ENCODE measurements at regions not wholly inside any gene's neighbourhood (a gene's known extent, or its start where the extent isn't known, plus 50 kb on each side); places are given as distances from the start of the nearest gene placed in this dataset.

DNA sequence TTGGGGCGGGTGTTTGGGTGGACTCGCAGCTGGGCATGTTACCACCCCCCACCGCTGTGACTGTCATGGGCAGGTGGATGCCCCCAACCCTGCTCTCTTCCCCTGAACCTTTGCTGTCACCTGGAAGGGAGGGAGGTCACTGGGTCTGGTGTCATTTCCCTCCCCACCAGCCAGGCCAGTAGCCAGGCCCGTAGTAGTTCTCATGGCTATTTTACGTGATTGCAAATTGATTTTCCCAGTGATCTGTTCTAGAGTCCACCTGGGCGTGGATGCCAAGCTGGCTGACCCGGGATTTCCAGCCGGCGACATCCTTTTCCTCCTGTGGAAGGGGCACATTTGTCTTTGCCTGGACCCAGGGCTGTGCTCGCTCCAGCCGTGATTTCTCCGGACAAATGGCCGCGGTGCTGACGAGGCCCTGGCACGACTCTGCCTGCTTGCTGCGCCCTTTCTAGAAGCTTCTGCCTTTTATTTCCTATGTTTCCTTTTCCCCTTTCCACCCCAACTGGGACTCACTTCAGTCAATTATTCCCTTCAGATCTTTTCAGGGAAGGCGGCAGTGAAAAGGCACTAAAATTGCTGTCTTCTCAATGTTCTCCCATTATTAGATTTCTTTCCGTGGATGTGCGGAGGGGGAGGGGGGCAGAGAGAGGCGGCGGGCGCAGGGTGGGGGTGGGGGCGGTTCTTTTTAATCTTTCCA is 226.9 kb upstream of the CIBAR2 start:
- H3K4me3 ChIP-seq (ENCODE audit: low read depth in 1 of 5, low read length in 5 of 5), result no peak overlapping the region

DNA sequence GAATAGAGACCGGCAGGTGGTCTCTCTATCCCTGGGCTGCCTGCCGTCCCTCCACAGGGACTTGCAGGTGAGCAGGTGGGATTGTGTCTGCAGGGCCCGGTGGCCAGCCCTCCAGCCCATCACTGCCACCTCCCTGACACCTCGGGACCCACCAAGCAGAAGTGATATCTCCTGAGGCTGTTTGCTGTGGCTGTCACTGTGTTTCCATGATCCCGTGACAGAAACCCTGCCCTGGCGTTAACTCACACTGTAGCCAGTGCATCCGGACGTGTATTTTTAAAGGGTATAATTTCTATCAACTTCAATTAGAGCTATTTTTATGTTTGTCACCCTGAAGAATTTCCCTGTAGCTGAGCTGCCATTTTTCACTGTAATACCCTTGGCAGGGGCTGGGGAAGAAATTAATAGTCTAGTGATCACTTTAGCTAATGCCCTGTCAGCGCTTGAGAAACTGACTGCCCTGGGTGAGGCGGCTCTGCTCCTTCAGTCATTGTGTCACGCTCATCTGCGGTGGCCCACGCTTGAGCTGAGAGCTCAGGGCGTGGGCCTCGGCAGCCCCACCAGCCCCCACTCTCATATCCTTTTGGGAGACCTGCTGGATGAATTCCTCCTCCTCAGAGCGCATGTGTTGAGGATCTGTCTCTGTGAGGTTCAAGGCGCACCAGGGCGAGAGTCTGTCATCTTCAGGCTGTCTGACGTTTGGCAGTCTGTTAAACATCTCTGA is 229.9 kb upstream of the CIBAR2 start:
- no peaks in the 10 kb centered on the region for H3K36me3 ChIP-seq (ENCODE audit: control insufficient read depth in 5 of 5, insufficient read depth in 5 of 5, low read length in 5 of 5)
- no peak overlapping the region for H3K4me3 ChIP-seq (ENCODE audit: low read depth in 1 of 5, low read length in 5 of 5)
- no peak overlapping the region for H3K27ac ChIP-seq (ENCODE audit: low read depth, low read length)
- H3K27me3 ChIP-seq (ENCODE audit: control insufficient read depth in 5 of 5, insufficient read depth in 4 of 5, low read length in 5 of 5), result no peaks in the 10 kb centered on the region
- no peaks in the 10 kb centered on the region for H3K9me3 ChIP-seq (ENCODE audit: control insufficient read depth in 5 of 5, low read length in 5 of 5)
- no peaks in the 10 kb centered on the region for H3K4me1 ChIP-seq (ENCODE audit: control insufficient read depth in 5 of 5, insufficient read depth in 5 of 5, low read length in 5 of 5)
- H3K9ac ChIP-seq (ENCODE audit: low read length in 5 of 5), result no peak overlapping the region

More for the DNA sequence above, 226.9 kb upstream of the CIBAR2 start:
- Histone ChIP-seq H3K27me3 (ENCODE audit: control insufficient read depth in 5 of 5, insufficient read depth in 4 of 5, low read length in 5 of 5) (no peaks in the 10 kb centered on the region), H3K9me3 (ENCODE audit: control insufficient read depth in 5 of 5, low read length in 5 of 5) (no peaks in the 10 kb centered on the region), H3K27ac (ENCODE audit: low read depth, low read length) (no peak overlapping the region), H3K4me1 (ENCODE audit: control insufficient read depth in 5 of 5, insufficient read depth in 5 of 5, low read length in 5 of 5) (peaks cover 0 to 2% (median 0%) of the 10 kb centered on the region in 5 donors), H3K36me3 (ENCODE audit: control insufficient read depth in 5 of 5, insufficient read depth in 5 of 5, low read length in 5 of 5) (peaks cover 0 to 4% (median 0%) of the 10 kb centered on the region in 5 donors), H3K9ac (ENCODE audit: low read length in 5 of 5) (no peak overlapping the region)

DNA sequence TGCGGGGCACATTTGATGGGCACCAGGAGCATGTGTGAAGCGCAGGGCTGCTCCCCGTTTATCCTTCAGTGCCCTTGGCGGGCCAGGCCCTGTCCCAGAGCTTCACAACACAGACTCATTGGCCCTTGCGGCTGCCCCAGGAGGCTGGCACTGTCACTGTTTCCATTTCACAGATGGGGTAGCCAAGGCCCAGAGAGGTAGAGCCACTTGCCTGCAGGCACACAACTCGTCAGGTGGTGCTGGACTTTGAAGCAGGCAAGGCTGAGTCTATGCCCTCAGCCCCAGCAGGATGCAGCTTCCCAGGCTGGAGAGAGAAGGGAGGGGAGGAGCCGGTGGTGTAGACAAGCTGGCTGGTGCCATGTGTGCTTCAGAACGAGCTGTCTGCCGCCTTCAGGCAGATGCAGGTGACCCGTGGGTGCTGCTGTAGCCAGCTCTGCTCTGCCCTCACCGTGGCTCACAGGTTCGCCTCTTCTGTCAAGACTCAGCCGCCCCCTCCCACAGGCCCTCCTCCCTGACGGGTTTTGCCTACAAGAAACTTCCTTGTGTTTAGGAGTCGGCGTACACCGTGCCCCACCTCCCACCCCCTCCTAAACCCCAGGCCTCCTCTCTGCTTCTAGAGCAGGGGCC is 232.3 kb upstream of the CIBAR2 start:
- no peaks in the 10 kb centered on the region for H3K27me3 ChIP-seq (ENCODE audit: control insufficient read depth in 5 of 5, insufficient read depth in 4 of 5, low read length in 5 of 5)
- H3K9ac ChIP-seq (ENCODE audit: low read length in 5 of 5), result no peak overlapping the region
- no peaks in the 10 kb centered on the region for H3K4me1 ChIP-seq (ENCODE audit: control insufficient read depth in 5 of 5, insufficient read depth in 5 of 5, low read length in 5 of 5)
- H3K4me3 ChIP-seq (ENCODE audit: low read depth in 1 of 5, low read length in 5 of 5), result no peak overlapping the region
- no peak overlapping the region for H3K27ac ChIP-seq (ENCODE audit: low read depth, low read length)
- H3K9me3 ChIP-seq (ENCODE audit: control insufficient read depth in 5 of 5, low read length in 5 of 5), result no peaks in the 10 kb centered on the region
- H3K36me3 ChIP-seq (ENCODE audit: control insufficient read depth in 5 of 5, insufficient read depth in 5 of 5, low read length in 5 of 5), result no peaks in the 10 kb centered on the region

DNA sequence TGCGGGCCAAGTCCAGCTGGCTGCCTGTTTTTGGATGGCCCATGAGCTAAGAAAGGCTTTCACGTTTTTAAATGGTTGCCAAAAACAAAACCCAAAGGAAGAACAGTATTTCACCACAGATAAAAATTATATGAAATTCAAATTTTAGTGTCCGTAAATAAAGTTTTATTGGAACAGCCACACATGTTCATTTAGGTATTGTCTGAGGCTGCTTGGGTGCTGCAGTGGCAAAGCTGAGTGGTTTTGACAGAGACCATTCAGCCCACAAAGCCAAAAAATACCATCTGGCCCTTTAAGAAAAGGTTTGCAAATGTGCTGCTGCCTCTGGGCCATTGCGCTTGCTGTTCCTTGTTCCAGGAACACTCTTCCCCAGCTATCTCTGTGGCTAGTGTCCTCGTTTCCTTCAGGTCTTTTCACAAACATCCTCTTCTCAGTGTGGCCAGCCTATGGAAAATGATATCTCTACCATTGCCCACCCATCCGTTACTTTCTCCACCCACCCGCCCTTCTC is 232.9 kb upstream of the CIBAR2 start:
- Histone ChIP-seq H3K36me3 (ENCODE audit: control insufficient read depth in 5 of 5, insufficient read depth in 5 of 5, low read length in 5 of 5) (no peaks in the 10 kb centered on the region), H3K27me3 (ENCODE audit: control insufficient read depth in 5 of 5, insufficient read depth in 4 of 5, low read length in 5 of 5) (no peaks in the 10 kb centered on the region)

DNA sequence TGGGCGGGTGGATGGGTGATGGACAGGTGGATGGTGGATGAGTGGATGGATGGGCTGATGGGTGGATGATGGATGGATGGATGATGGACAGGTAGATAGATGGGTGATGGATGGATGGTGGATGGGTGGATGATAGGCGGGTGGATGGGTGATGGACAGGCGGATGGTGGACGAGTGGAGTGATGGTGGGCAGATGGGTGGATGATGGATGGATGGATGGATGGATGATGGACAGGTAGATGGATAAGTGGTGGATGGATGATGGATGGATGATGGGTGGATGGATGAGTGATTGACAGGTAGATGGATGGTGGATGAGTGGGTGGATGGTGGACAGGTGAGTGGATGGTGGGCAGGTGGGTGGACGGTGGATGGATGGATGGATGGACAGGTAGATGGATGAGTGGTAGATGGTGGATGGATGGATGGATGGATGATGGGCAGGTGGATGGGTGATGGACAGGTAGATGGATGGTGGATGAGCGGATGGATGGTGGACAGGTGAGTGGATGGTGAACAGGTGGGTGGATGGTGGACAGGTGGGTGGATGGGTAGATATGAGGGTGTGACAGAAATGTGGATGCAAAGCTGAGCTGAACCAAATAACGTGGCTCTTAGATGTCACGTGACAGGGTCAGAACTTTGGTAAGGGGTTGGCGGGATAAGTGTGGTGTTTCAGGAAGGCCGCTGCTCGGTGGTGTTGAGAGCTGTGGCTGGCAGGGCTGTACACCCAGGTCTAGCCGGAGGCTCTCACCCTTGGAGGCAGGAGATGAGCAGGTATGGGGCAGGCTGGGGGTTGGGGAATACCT is 234.3 kb upstream of the CIBAR2 start:
- Histone ChIP-seq H3K4me1 (ENCODE audit: control insufficient read depth in 5 of 5, insufficient read depth in 5 of 5, low read length in 5 of 5) (peaks cover 2 to 15% (median 12%) of the 10 kb centered on the region in 5 donors), H3K27me3 (ENCODE audit: control insufficient read depth in 5 of 5, insufficient read depth in 4 of 5, low read length in 5 of 5) (no peaks in the 10 kb centered on the region), H3K27ac (ENCODE audit: low read depth, low read length) (no peak overlapping the region), H3K9me3 (ENCODE audit: control insufficient read depth in 5 of 5, low read length in 5 of 5) (no peaks in the 10 kb centered on the region), H3K4me3 (ENCODE audit: low read depth in 1 of 5, low read length in 5 of 5) (no peak overlapping the region), H3K36me3 (ENCODE audit: control insufficient read depth in 5 of 5, insufficient read depth in 5 of 5, low read length in 5 of 5) (no peaks in the 10 kb centered on the region), H3K9ac (ENCODE audit: low read length in 5 of 5) (no peak overlapping the region)

More for the DNA sequence above, 232.9 kb upstream of the CIBAR2 start:
- Histone ChIP-seq H3K27ac (ENCODE audit: low read depth, low read length) (no peak overlapping the region), H3K4me3 (ENCODE audit: low read depth in 1 of 5, low read length in 5 of 5) (no peak overlapping the region), H3K9me3 (ENCODE audit: control insufficient read depth in 5 of 5, low read length in 5 of 5) (no peaks in the 10 kb centered on the region), H3K4me1 (ENCODE audit: control insufficient read depth in 5 of 5, insufficient read depth in 5 of 5, low read length in 5 of 5) (peaks cover 0 to 2% (median 1%) of the 10 kb centered on the region in 5 donors), H3K9ac (ENCODE audit: low read length in 5 of 5) (no peak overlapping the region)

DNA sequence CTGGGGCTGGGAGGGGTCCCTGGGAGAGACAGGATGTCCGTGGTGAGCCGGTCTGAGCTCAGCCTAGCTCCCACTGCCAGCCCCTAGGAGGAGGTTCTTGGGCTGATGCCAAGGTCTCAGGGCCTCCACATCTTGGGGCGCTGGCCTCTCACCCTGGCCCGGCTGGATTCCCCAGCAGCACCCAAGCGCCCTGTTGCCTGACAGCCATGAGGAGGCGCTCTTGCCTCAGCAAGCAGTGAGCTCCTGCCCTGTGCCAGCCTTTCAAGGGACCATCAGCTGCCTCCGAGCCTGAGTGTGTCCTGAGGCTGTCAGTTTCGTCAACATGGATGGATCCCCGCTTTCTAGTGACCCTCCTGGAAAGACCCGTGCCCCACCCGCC is 234.9 kb upstream of the CIBAR2 start:
- Histone ChIP-seq H3K27ac (ENCODE audit: low read depth, low read length) (no peak overlapping the region), H3K27me3 (ENCODE audit: control insufficient read depth in 5 of 5, insufficient read depth in 4 of 5, low read length in 5 of 5) (no peaks in the 10 kb centered on the region), H3K9me3 (ENCODE audit: control insufficient read depth in 5 of 5, low read length in 5 of 5) (no peaks in the 10 kb centered on the region), H3K9ac (ENCODE audit: low read length in 5 of 5) (no peak overlapping the region), H3K4me3 (ENCODE audit: low read depth in 1 of 5, low read length in 5 of 5) (no peak overlapping the region), H3K4me1 (ENCODE audit: control insufficient read depth in 5 of 5, insufficient read depth in 5 of 5, low read length in 5 of 5) (peaks cover 2 to 18% (median 12%) of the 10 kb centered on the region in 5 donors), H3K36me3 (ENCODE audit: control insufficient read depth in 5 of 5, insufficient read depth in 5 of 5, low read length in 5 of 5) (no peaks in the 10 kb centered on the region)

DNA sequence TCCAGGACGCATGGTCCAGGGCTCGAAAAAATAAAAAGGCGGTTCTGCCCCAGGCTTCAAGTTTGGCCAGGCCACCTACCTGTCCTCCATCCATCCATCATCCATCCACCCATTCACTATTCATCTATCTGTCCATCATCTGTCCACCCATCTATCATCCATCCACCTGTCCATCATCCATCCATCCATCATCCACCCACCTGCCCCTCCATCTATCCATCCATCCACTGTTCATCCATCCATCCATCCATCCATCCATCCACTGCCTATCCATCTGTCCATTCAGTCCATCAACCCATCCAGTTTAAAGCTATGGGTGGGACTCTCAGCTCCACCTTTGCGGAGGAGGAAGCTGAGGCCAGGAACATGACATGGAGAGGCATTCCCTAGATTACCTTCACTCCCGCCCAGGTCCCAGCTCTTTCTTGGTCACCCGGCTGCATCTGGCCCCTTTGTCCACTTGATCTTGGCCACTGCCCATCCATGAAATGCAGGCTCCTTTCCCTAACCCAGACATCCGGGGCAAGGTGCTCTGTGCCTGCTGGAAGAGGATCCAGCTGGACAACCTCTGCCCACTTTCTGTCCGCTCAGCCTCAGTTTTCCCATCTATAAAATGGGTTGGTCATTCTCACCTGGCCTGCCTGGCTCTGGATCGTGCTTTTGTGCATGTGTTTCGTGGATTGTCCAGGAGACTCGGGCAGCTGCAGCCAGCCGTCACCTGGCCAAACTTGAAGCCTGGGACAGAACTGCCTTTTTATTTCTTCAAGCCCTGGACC is 236.0 kb upstream of the CIBAR2 start:
- H3K27ac ChIP-seq (ENCODE audit: low read depth, low read length), result no peak overlapping the region
- no peak overlapping the region for H3K4me3 ChIP-seq (ENCODE audit: low read depth in 1 of 5, low read length in 5 of 5)
- H3K9ac ChIP-seq (ENCODE audit: low read length in 5 of 5), result no peak overlapping the region
- no peaks in the 10 kb centered on the region for H3K27me3 ChIP-seq (ENCODE audit: control insufficient read depth in 5 of 5, insufficient read depth in 4 of 5, low read length in 5 of 5)
- H3K36me3 ChIP-seq (ENCODE audit: control insufficient read depth in 5 of 5, insufficient read depth in 5 of 5, low read length in 5 of 5), result no peaks in the 10 kb centered on the region
- H3K9me3 ChIP-seq (ENCODE audit: control insufficient read depth in 5 of 5, low read length in 5 of 5), result peaks cover 0 to 5% (median 0%) of the 10 kb centered on the region in 5 donors
- H3K4me1 ChIP-seq (ENCODE audit: control insufficient read depth in 5 of 5, insufficient read depth in 5 of 5, low read length in 5 of 5), result peaks cover 2 to 18% (median 12%) of the 10 kb centered on the region in 5 donors

DNA sequence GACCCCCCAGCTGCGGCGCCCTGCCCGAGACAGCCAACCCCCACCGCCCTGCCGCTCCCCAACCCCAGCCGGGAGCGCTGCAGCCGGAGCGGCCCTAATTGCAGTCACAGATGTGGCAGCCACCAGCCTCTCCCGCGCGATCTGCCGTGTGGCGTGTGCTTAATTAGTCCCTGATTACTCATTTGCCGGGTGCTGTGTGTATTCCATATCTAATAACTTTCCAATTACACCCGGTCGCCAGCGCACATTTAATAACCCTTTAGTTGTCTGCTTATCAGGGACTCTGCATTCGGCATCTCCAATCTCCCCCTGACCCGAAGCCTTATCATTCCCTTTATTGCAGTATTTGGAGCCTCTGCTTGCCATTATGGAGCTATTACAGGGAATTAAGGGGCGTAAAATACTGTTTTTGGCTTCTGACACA is 236.7 kb upstream of the CIBAR2 start:
- no peak overlapping the region for H3K4me3 ChIP-seq (ENCODE audit: low read depth in 1 of 5, low read length in 5 of 5)
- H3K36me3 ChIP-seq (ENCODE audit: control insufficient read depth in 5 of 5, insufficient read depth in 5 of 5, low read length in 5 of 5), result no peaks in the 10 kb centered on the region
- peaks cover 2 to 18% (median 12%) of the 10 kb centered on the region in 5 donors for H3K4me1 ChIP-seq (ENCODE audit: control insufficient read depth in 5 of 5, insufficient read depth in 5 of 5, low read length in 5 of 5)
- peaks cover 0 to 6% (median 0%) of the 10 kb centered on the region in 5 donors for H3K9me3 ChIP-seq (ENCODE audit: control insufficient read depth in 5 of 5, low read length in 5 of 5)
- H3K9ac ChIP-seq (ENCODE audit: low read length in 5 of 5), result no peak overlapping the region
- no peaks in the 10 kb centered on the region for H3K27me3 ChIP-seq (ENCODE audit: control insufficient read depth in 5 of 5, insufficient read depth in 4 of 5, low read length in 5 of 5)
- no peak overlapping the region for H3K27ac ChIP-seq (ENCODE audit: low read depth, low read length)

All from subcutaneous abdominal adipose tissue (tissue), 5 donors.